Hepatocyte (in vitro differentiated cells): ENCODE measurements at regions not wholly inside any gene's neighbourhood (a gene's known extent, or its start where the extent isn't known, plus 50 kb on each side); places are given as distances from the start of the nearest gene placed in this dataset.
"Not testable (repeated sequence)": the region's sequence is repeated elsewhere in the genome, so short reads cannot be mapped to it uniquely, and the experiment has no call there.

Source experiments
- DNase-seq: peaks from one replicate; pipeline ENCODE4 v3.0.0-alpha.2; 2016; ENCODE audit warnings: low spot score
- H2AFZ ChIP-seq: fragments of 200-600 bp; sonication (generic); 2 replicates; pipeline ENCODE4 v1.6.0; 2016; ENCODE audit warnings: antibody characterized with exemption, mild to moderate bottlenecking
- H3K27ac ChIP-seq: fragments of 200-600 bp; sonication (generic); 2 replicates; pipeline ENCODE4 v1.5.1; 2016; ENCODE audit warnings: mild to moderate bottlenecking
- H3K27me3 ChIP-seq: fragments of 200-600 bp; sonication (generic); 2 replicates; pipeline ENCODE4 v1.6.1; 2016
- H3K36me3 ChIP-seq: fragments of 200-600 bp; sonication (generic); replicated peaks from 2 replicates; pipeline ENCODE4 v1.5.1; 2016; ENCODE audit warnings: low read depth; ENCODE audit not compliant: insufficient read depth
- H3K4me1 ChIP-seq: fragments of 200-600 bp; sonication (generic); 2 replicates; pipeline ENCODE4 v1.5.1; 2016; ENCODE audit warnings: mild to moderate bottlenecking, moderate library complexity; ENCODE audit not compliant: insufficient read depth
- H3K4me2 ChIP-seq: fragments of 200-600 bp; sonication (generic); 2 replicates; pipeline ENCODE4 v1.6.0; 2016
- H3K4me3 ChIP-seq: fragments of 200-600 bp; sonication (generic); 2 replicates; pipeline ENCODE4 v1.5.1; 2016; ENCODE audit warnings: mild to moderate bottlenecking
- H3K79me2 ChIP-seq: fragments of 200-600 bp; sonication (generic); 2 replicates; pipeline ENCODE4 v1.6.0; 2017; ENCODE audit warnings: mild to moderate bottlenecking
- H3K9me2 ChIP-seq: fragments of 200-600 bp; sonication (generic); replicated peaks from 2 replicates; pipeline ENCODE4 v1.6.0; 2017; ENCODE audit warnings: mild to moderate bottlenecking; ENCODE audit not compliant: insufficient read depth
- H3K9me3 ChIP-seq: fragments of 200-600 bp; sonication (generic); 2 replicates; pipeline ENCODE4 v1.5.1; 2016; ENCODE audit warnings: low read depth, mild to moderate bottlenecking
- H4K20me1 ChIP-seq: fragments of 200-600 bp; sonication (generic); 2 replicates; pipeline ENCODE4 v1.6.0; 2016; ENCODE audit warnings: mild to moderate bottlenecking; ENCODE audit not compliant: insufficient read depth, poor library complexity, severe bottlenecking
- CTCF ChIP-seq: fragments of 200-600 bp; sonication (generic); IDR thresholded peaks from 2 replicates; pipeline ENCODE4 v1.5.1; 2016; ENCODE audit warnings: antibody characterized with exemption, mild to moderate bottlenecking; ENCODE audit not compliant: poor library complexity
- EZH2 ChIP-seq: fragments of 200-600 bp; sonication (generic); IDR thresholded peaks from 2 replicates; pipeline ENCODE4 v1.6.1; 2016; ENCODE audit warnings: antibody characterized with exemption, mild to moderate bottlenecking, borderline replicate concordance
- EZH2phosphoT487 ChIP-seq: fragments of 200-600 bp; sonication (generic); IDR thresholded peaks from one replicate; pipeline ENCODE4 v1.6.1; 2018; ENCODE audit warnings: antibody characterized with exemption, mild to moderate bottlenecking, low read depth, moderate library complexity; ENCODE audit not compliant: unreplicated experiment, severe bottlenecking
- WGBS: methylation state at CpG from one replicate; pipeline ENCODE4 v1.1.6; 2016; ENCODE audit warnings: low lambda C conversion rate; ENCODE audit errors: missing lambda C conversion rate; 5-methylcytosine and 5-hydroxymethylcytosine counted together

- H3K36me3 ChIP-seq, result no peaks in the 10 kb centered on the region
- H2AFZ ChIP-seq, result no peak overlapping the region
- DNase-seq, result no peak
- H4K20me1 ChIP-seq, result no peaks in the 10 kb centered on the region
- peaks cover 13% of the 10 kb centered on the region for H3K4me1 ChIP-seq
- no peaks in the 10 kb centered on the region for H3K9me3 ChIP-seq
- H3K27me3 ChIP-seq, result no peaks in the 10 kb centered on the region
- H3K4me2 ChIP-seq, result no peak overlapping the region
- no peak overlapping the region for H3K27ac ChIP-seq
- WGBS, result 83% methylated on average over 6 of the region's 6 CpGs
- H3K9me2 ChIP-seq, result no peaks in the 10 kb centered on the region
- no peak overlapping the region for H3K4me3 ChIP-seq
- H3K79me2 ChIP-seq, result no peaks in the 10 kb centered on the region
- no peak for TF ChIP-seq EZH2phosphoT487
- no peak for TF ChIP-seq EZH2
- no peak for TF ChIP-seq CTCF
Observed at GRCh38 chr15:58362262-58362922, 69.4 kb upstream of the LIPC start.

GRCh38 chr15:58363118-58363517 lies 68.7 kb upstream of the LIPC start:
- not testable (repeated sequence) for H3K27ac ChIP-seq, H3K4me3 ChIP-seq, H3K9me2 ChIP-seq, H3K27me3 ChIP-seq, H3K9me3 ChIP-seq, H2AFZ ChIP-seq, H3K79me2 ChIP-seq, H3K4me2 ChIP-seq, H3K36me3 ChIP-seq, H4K20me1 ChIP-seq, DNase-seq
- WGBS, result 89% methylated on average over 8 of the region's 8 CpGs
- peaks cover 13% of the 10 kb centered on the region for H3K4me1 ChIP-seq

GRCh38 chr15:58363673-58364072 lies 68.1 kb upstream of the LIPC start:
- WGBS, result 88% methylated on average over 6 of the region's 6 CpGs
- H3K4me2 ChIP-seq, result not testable (repeated sequence)

GRCh38 chr15:58365098-58365497 lies 66.7 kb upstream of the LIPC start:
- WGBS, result 90% methylated on average over 1 of the region's 1 CpG
- H3K4me2 ChIP-seq, H4K20me1 ChIP-seq, H3K9me2 ChIP-seq, H3K4me3 ChIP-seq, H3K27me3 ChIP-seq, H3K36me3 ChIP-seq, H3K27ac ChIP-seq, DNase-seq, H3K79me2 ChIP-seq, H3K9me3 ChIP-seq, H2AFZ ChIP-seq: not testable (repeated sequence)
- peaks cover 13% of the 10 kb centered on the region for H3K4me1 ChIP-seq

More at GRCh38 chr15:58363673-58364072, 68.1 kb upstream of the LIPC start:
- not testable (repeated sequence) for H3K27ac ChIP-seq, H4K20me1 ChIP-seq, H3K79me2 ChIP-seq, H3K9me3 ChIP-seq, DNase-seq, H2AFZ ChIP-seq, H3K36me3 ChIP-seq, H3K27me3 ChIP-seq, H3K9me2 ChIP-seq, H3K4me3 ChIP-seq
- H3K4me1 ChIP-seq, result peaks cover 13% of the 10 kb centered on the region

- peaks cover 6% of the 10 kb centered on the region for H3K9me3 ChIP-seq
- H3K79me2 ChIP-seq, result no peaks in the 10 kb centered on the region
- 74% methylated on average over 5 of the region's 5 CpGs for WGBS
- no peaks in the 10 kb centered on the region for H3K27me3 ChIP-seq
- no peak overlapping the region for H3K4me3 ChIP-seq
- H3K4me1 ChIP-seq, result no peaks in the 10 kb centered on the region
- no peak for DNase-seq
- H4K20me1 ChIP-seq, result no peaks in the 10 kb centered on the region
- H3K36me3 ChIP-seq, result no peaks in the 10 kb centered on the region
- TF ChIP-seq EZH2 (no peak), CTCF (no peak), EZH2phosphoT487 (no peak)
- H3K4me2 ChIP-seq, result no peak overlapping the region
- no peaks in the 10 kb centered on the region for H3K9me2 ChIP-seq
- no peak overlapping the region for H2AFZ ChIP-seq
- H3K27ac ChIP-seq, result no peak overlapping the region
Observed at GRCh38 chr15:58369261-58369701, 62.5 kb upstream of the LIPC start.
